ENCODE measurements at regions not wholly inside any gene's neighbourhood (a gene's known extent, or its start where the extent isn't known, plus 50 kb on each side); places are given as distances from the start of the nearest gene placed in this dataset.

- no peak for DNase-seq
- no peaks in the 10 kb centered on the region for H3K36me3 Mint-ChIP-seq
- H3K9me3 Mint-ChIP-seq = no peaks in the 10 kb centered on the region
- ChIA-PET CTCF (no interaction called here), POLR2A (no interaction called here)
- peaks cover 5% of the 10 kb centered on the region for H3K4me1 Mint-ChIP-seq (ENCODE audit: low read depth)
- no peak overlapping the region for H3K4me3 Mint-ChIP-seq
- intact Hi-C loops (cut with micrococcal nuclease) = no loop called here
- no peak overlapping the region for H3K27ac Mint-ChIP-seq
- peaks cover 28% of the 10 kb centered on the region for H3K27me3 Mint-ChIP-seq
These were observed 94.6 kb upstream of the SLC6A6 start for GRCh38 chr3:14307656-14308302.

- Mint-ChIP-seq H3K9me3 (no peaks in the 10 kb centered on the region), H3K27me3 (peaks cover 18% of the 10 kb centered on the region), H3K4me3 (no peak overlapping the region), H3K36me3 (no peaks in the 10 kb centered on the region), H3K27ac (no peak overlapping the region), H3K4me1 (ENCODE audit: low read depth) (no peaks in the 10 kb centered on the region)
- intact Hi-C loops (cut with micrococcal nuclease) = no loop called here
- POLR2A ChIA-PET = no interaction called here
- CTCF ChIA-PET = no interaction called here
- DNase-seq = no peak
These were observed 90.7 kb upstream of the SLC6A6 start for GRCh38 chr3:14311729-14312128.

GRCh38 chr3:14312375-14312774, 90.0 kb upstream of the SLC6A6 start:
- CTCF ChIA-PET = no interaction called here
- intact Hi-C loops (cut with micrococcal nuclease) = no loop called here
- POLR2A ChIA-PET = no interaction called here
- Mint-ChIP-seq H3K27me3 (peaks cover 16% of the 10 kb centered on the region), H3K27ac (no peak overlapping the region), H3K4me1 (ENCODE audit: low read depth) (no peaks in the 10 kb centered on the region), H3K9me3 (no peaks in the 10 kb centered on the region), H3K4me3 (no peak overlapping the region), H3K36me3 (no peaks in the 10 kb centered on the region)
- no peak for DNase-seq

- no peaks in the 10 kb centered on the region for H3K4me1 Mint-ChIP-seq (ENCODE audit: low read depth)
- no peak for DNase-seq
- no peak overlapping the region for H3K27ac Mint-ChIP-seq
- H3K27me3 Mint-ChIP-seq = peaks cover 3% of the 10 kb centered on the region
- no peak overlapping the region for H3K4me3 Mint-ChIP-seq
- ChIA-PET CTCF (no interaction called here), POLR2A (no interaction called here)
- peaks cover 4% of the 10 kb centered on the region for H3K9me3 Mint-ChIP-seq
- H3K36me3 Mint-ChIP-seq = no peaks in the 10 kb centered on the region
- intact Hi-C loops (cut with micrococcal nuclease) = no loop called here
These were observed 85.3 kb upstream of the SLC6A6 start for GRCh38 chr3:14317057-14317553.

GRCh38 chr3:14318646-14319045, 83.8 kb upstream of the SLC6A6 start:
- Mint-ChIP-seq H3K9me3 (peaks cover 4% of the 10 kb centered on the region), H3K27me3 (no peaks in the 10 kb centered on the region), H3K4me3 (no peak overlapping the region), H3K4me1 (ENCODE audit: low read depth) (no peaks in the 10 kb centered on the region), H3K36me3 (no peaks in the 10 kb centered on the region), H3K27ac (no peak overlapping the region)
- CTCF ChIA-PET = no interaction called here
- POLR2A ChIA-PET = no interaction called here
- no peak for DNase-seq
- intact Hi-C loops (cut with micrococcal nuclease) = no loop called here

- Mint-ChIP-seq H3K4me1 (ENCODE audit: low read depth) (no peaks in the 10 kb centered on the region), H3K4me3 (no peak overlapping the region), H3K9me3 (peaks cover 4% of the 10 kb centered on the region), H3K27me3 (no peaks in the 10 kb centered on the region), H3K27ac (no peak overlapping the region), H3K36me3 (no peaks in the 10 kb centered on the region)
- peak; percentile 38 for DNase-seq
- ChIA-PET CTCF (interaction anchor here (0.6 kb wide), 1 partner anchor 423 kb away, joined by 3 read pairs; no protein-coding TSS in a partner anchor), POLR2A (no interaction called here)
- intact Hi-C loops (cut with micrococcal nuclease) = no loop called here
These were observed 82.7 kb upstream of the SLC6A6 start for GRCh38 chr3:14319654-14320182.

GRCh38 chr3:14320219-14320618, 82.2 kb upstream of the SLC6A6 start:
- ChIA-PET CTCF (interaction anchor here (0.6 to 0.9 kb wide), 2 partner anchors 117 to 423 kb away, joined by 3 read pairs; no protein-coding TSS in a partner anchor), POLR2A (no interaction called here)
- intact Hi-C loops (cut with micrococcal nuclease) = no loop called here
- Mint-ChIP-seq H3K27ac (no peak overlapping the region), H3K9me3 (peaks cover 4% of the 10 kb centered on the region), H3K36me3 (no peaks in the 10 kb centered on the region), H3K4me3 (no peak overlapping the region), H3K4me1 (ENCODE audit: low read depth) (no peaks in the 10 kb centered on the region), H3K27me3 (no peaks in the 10 kb centered on the region)
- no peak for DNase-seq

GRCh38 chr3:14322001-14322400, 80.4 kb upstream of the SLC6A6 start:
- Mint-ChIP-seq H3K27me3 (no peaks in the 10 kb centered on the region), H3K9me3 (peaks cover 4% of the 10 kb centered on the region), H3K4me3 (no peak overlapping the region), H3K4me1 (ENCODE audit: low read depth) (no peaks in the 10 kb centered on the region), H3K27ac (no peak overlapping the region), H3K36me3 (no peaks in the 10 kb centered on the region)
- POLR2A ChIA-PET = no interaction called here
- intact Hi-C loops (cut with micrococcal nuclease) = no loop called here
- DNase-seq = no peak
- CTCF ChIA-PET = no interaction called here

- Mint-ChIP-seq H3K27ac (no peak overlapping the region), H3K27me3 (no peaks in the 10 kb centered on the region), H3K9me3 (peaks cover 4% of the 10 kb centered on the region), H3K36me3 (no peaks in the 10 kb centered on the region), H3K4me3 (no peak overlapping the region), H3K4me1 (ENCODE audit: low read depth) (no peaks in the 10 kb centered on the region)
- intact Hi-C loops (cut with micrococcal nuclease) = no loop called here
- CTCF ChIA-PET = no interaction called here
- DNase-seq = no peak
- POLR2A ChIA-PET = no interaction called here
These were observed 79.6 kb upstream of the SLC6A6 start for GRCh38 chr3:14322667-14323295.

GRCh38 chr3:14323401-14324223, 78.8 kb upstream of the SLC6A6 start:
- H3K27me3 Mint-ChIP-seq = peaks cover 4% of the 10 kb centered on the region
- intact Hi-C loops (cut with micrococcal nuclease) = no loop called here
- H3K4me3 Mint-ChIP-seq = no peak overlapping the region
- ChIA-PET POLR2A (no interaction called here), CTCF (no interaction called here)
- H3K36me3 Mint-ChIP-seq = no peaks in the 10 kb centered on the region
- no peak overlapping the region for H3K27ac Mint-ChIP-seq
- DNase-seq = no peak
- peaks cover 4% of the 10 kb centered on the region for H3K9me3 Mint-ChIP-seq
- no peaks in the 10 kb centered on the region for H3K4me1 Mint-ChIP-seq (ENCODE audit: low read depth)

- ChIA-PET POLR2A (no interaction called here), CTCF (interaction anchor here (1.2 kb wide), 1 partner anchor 63 kb away, joined by 3 read pairs; no protein-coding TSS in a partner anchor)
- Mint-ChIP-seq H3K27me3 (peaks cover 4% of the 10 kb centered on the region), H3K9me3 (peaks cover 4% of the 10 kb centered on the region), H3K27ac (no peak overlapping the region), H3K36me3 (no peaks in the 10 kb centered on the region), H3K4me3 (no peak overlapping the region), H3K4me1 (ENCODE audit: low read depth) (no peaks in the 10 kb centered on the region)
- intact Hi-C loops (cut with micrococcal nuclease) = no loop called here
- DNase-seq = no peak
These were observed 78.0 kb upstream of the SLC6A6 start for GRCh38 chr3:14324224-14324944.

- no peak for DNase-seq
- Mint-ChIP-seq H3K36me3 (no peaks in the 10 kb centered on the region), H3K4me3 (no peak overlapping the region), H3K4me1 (ENCODE audit: low read depth) (no peaks in the 10 kb centered on the region), H3K9me3 (no peaks in the 10 kb centered on the region), H3K27me3 (peaks cover 4% of the 10 kb centered on the region), H3K27ac (no peak overlapping the region)
- intact Hi-C loops (cut with micrococcal nuclease) = no loop called here
- POLR2A ChIA-PET = no interaction called here
- CTCF ChIA-PET = no interaction called here
These were observed 74.0 kb upstream of the SLC6A6 start for GRCh38 chr3:14328422-14328821.
